Neural cell (in vitro differentiated cells): ENCODE measurements at regions not wholly inside any gene's neighbourhood (a gene's known extent, or its start where the extent isn't known, plus 50 kb on each side); places are given as distances from the start of the nearest gene placed in this dataset.

ENCODE experiments used
- H2AFZ ChIP-seq: fragments of 200-600, 300-800 bp; sonication (generic), shearing (Covaris generic); 2 replicates; pipeline ENCODE4 v1.6.0; 2014; ENCODE audit warnings: low read depth, mild to moderate bottlenecking, antibody characterized with exemption, low read length, moderate library complexity
- H3F3A ChIP-seq: fragments of 200-600 bp; shearing (Covaris generic); 2 replicates; pipeline ENCODE4 v1.6.1; 2016; ENCODE audit warnings: mild to moderate bottlenecking, moderate library complexity, mixed read lengths, antibody characterized with exemption, low read length; ENCODE audit not compliant: insufficient read depth, poor library complexity, severe bottlenecking
- H3K27ac ChIP-seq: fragments of 200-600, 300-800 bp; sonication (generic), shearing (Covaris generic); 2 replicates; pipeline ENCODE4 v1.5.1; 2014; ENCODE audit warnings: mild to moderate bottlenecking, low read length, moderate library complexity
- H3K27me3 ChIP-seq: fragments of 300-800, 200-600 bp; sonication (generic), shearing (Covaris generic); 2 replicates; pipeline ENCODE4 v1.6.0; 2014; ENCODE audit warnings: mild to moderate bottlenecking, low read depth, low read length, moderate library complexity; ENCODE audit not compliant: insufficient read depth
- H3K36me3 ChIP-seq: fragments of 300-800, 200-600 bp; sonication (generic), shearing (Covaris generic); 2 replicates; pipeline ENCODE4 v1.5.1; 2014; ENCODE audit warnings: mild to moderate bottlenecking, antibody characterized with exemption, low read length, moderate library complexity; ENCODE audit not compliant: insufficient read depth
- H3K4me2 ChIP-seq: fragments of 300-800, 200-600 bp; sonication (generic), shearing (Covaris generic); 2 replicates; pipeline ENCODE4 v1.6.0; 2014; ENCODE audit warnings: mild to moderate bottlenecking, low read length
- H3K4me3 ChIP-seq: fragments of 300-800, 200-600 bp; sonication (generic), shearing (Covaris generic); 2 replicates; pipeline ENCODE4 v1.5.1; 2014; ENCODE audit warnings: mild to moderate bottlenecking, low read length, moderate library complexity
- H3K79me2 ChIP-seq: fragments of 200-600 bp; shearing (Covaris generic); replicated peaks from 2 replicates; pipeline ENCODE4 v1.6.0; 2014; ENCODE audit warnings: mild to moderate bottlenecking, low read length, moderate library complexity; ENCODE audit not compliant: insufficient read depth
- H3K9ac ChIP-seq: fragments of 300-800, 200-600 bp; sonication (generic), shearing (Covaris generic); 2 replicates; pipeline ENCODE4 v1.6.1; 2016; ENCODE audit warnings: mild to moderate bottlenecking, low read length, mixed read lengths
- H3K9me2 ChIP-seq: fragments of 200-600 bp; shearing (Covaris generic); 2 replicates; pipeline ENCODE4 v1.6.1; 2016; ENCODE audit warnings: mild to moderate bottlenecking, low read length, mixed read lengths; ENCODE audit not compliant: insufficient read depth
- H3K9me3 ChIP-seq: fragments of 200-600, 300-800 bp; sonication (generic), shearing (Covaris generic); 2 replicates; pipeline ENCODE4 v1.6.1; 2016; ENCODE audit warnings: mild to moderate bottlenecking, mixed run types, low read length, moderate library complexity, mixed read lengths
- H4K20me1 ChIP-seq: fragments of 200-600 bp; shearing (Covaris generic); 2 replicates; pipeline ENCODE4 v1.6.1; 2016; ENCODE audit warnings: mild to moderate bottlenecking, mixed run types; ENCODE audit not compliant: insufficient read depth
- CTCF ChIP-seq: fragments of 450-650 bp; IDR thresholded peaks from 2 replicates; pipeline ENCODE4 v1.5.1; 2014; ENCODE audit warnings: antibody characterized with exemption, mild to moderate bottlenecking, moderate library complexity; ENCODE audit not compliant: poor library complexity, severe bottlenecking
- EP300 ChIP-seq: fragments of 450-650 bp; conservative IDR thresholded peaks from 2 replicates; pipeline ENCODE4 v1.6.1; 2014; ENCODE audit warnings: antibody characterized with exemption, mild to moderate bottlenecking, moderate library complexity; ENCODE audit not compliant: poor library complexity, severe bottlenecking
- EZH2 ChIP-seq: fragments of 200-600, 300-800 bp; shearing (Covaris generic), sonication (generic); IDR thresholded peaks from 2 replicates; pipeline ENCODE4 v1.6.1; 2014; ENCODE audit warnings: antibody characterized with exemption, low read length, borderline replicate concordance, mild to moderate bottlenecking; ENCODE audit not compliant: insufficient read depth, poor library complexity, severe bottlenecking
- MXI1 ChIP-seq: fragments of 450-650 bp; conservative IDR thresholded peaks from 2 replicates; pipeline ENCODE4 v1.6.1; 2014; ENCODE audit warnings: antibody characterized with exemption, mild to moderate bottlenecking; ENCODE audit not compliant: poor library complexity, severe bottlenecking
- POLR2AphosphoS5 ChIP-seq: IDR thresholded peaks from 2 replicates; pipeline ENCODE4 v1.6.1; 2012
- RAD21 ChIP-seq: fragments of 450-650 bp; conservative IDR thresholded peaks from 2 replicates; pipeline ENCODE4 v1.6.1; 2014; ENCODE audit warnings: antibody characterized with exemption, mild to moderate bottlenecking, moderate library complexity
- SMC3 ChIP-seq: fragments of 450-650 bp; conservative IDR thresholded peaks from 2 replicates; pipeline ENCODE4 v1.6.1; 2014; ENCODE audit warnings: antibody characterized with exemption, mild to moderate bottlenecking, moderate library complexity; ENCODE audit not compliant: poor library complexity
- TAF1 ChIP-seq: IDR thresholded peaks from 2 replicates; pipeline ENCODE4 v1.6.1; 2012; ENCODE audit warnings: low read depth
- TF ChIP-seq, protein P1 (sequence below): IDR thresholded peaks from 2 replicates; pipeline ENCODE4 v1.6.1; 2012; ENCODE audit warnings: borderline replicate concordance

GRCh38 chr12:65681226-65681625, 143.1 kb upstream of the HMGA2 start:
- TF ChIP-seq TAF1 (no peak), SMC3 (no peak), RAD21 (no peak), EP300 (no peak), POLR2AphosphoS5 (no peak), CTCF (no peak), MXI1 (no peak), EZH2 (no peak)
- Histone ChIP-seq H3K79me2 (no peaks in the 10 kb centered on the region), H3K9me2 (no peaks in the 10 kb centered on the region), H3K27me3 (no peaks in the 10 kb centered on the region), H3F3A (no peaks in the 10 kb centered on the region), H2AFZ (no peak overlapping the region), H3K9ac (no peak overlapping the region), H3K4me3 (no peak overlapping the region), H3K27ac (no peak overlapping the region), H3K9me3 (no peaks in the 10 kb centered on the region), H4K20me1 (no peaks in the 10 kb centered on the region), H3K36me3 (no peaks in the 10 kb centered on the region), H3K4me2 (no peak overlapping the region)

DNA sequence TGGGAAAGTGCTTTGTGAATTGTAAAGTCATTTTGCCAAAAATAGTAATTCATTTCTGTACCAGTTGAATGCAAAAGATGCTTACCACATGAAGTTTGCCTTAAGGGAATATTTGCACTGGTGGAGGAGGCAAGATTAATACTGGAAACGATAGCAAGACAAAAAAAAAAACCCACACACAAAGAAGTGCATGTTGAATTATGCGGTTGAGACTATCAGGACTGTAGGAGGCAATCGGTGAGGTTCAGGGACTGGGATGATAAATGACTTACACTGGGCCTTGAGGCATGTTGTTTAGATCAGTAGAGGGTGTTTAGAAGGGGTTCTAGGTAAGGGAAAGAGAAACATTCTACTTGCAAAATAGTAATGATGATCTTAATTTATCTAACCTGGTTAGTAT, 142.2 kb upstream of the HMGA2 start:
- H3K4me2 ChIP-seq: no peak overlapping the region

More for the DNA sequence above, 142.2 kb upstream of the HMGA2 start:
- Histone ChIP-seq H3K9me3 (no peaks in the 10 kb centered on the region), H3K36me3 (no peaks in the 10 kb centered on the region), H3K27me3 (no peaks in the 10 kb centered on the region), H3K27ac (no peak overlapping the region), H3K9ac (no peak overlapping the region), H3K9me2 (no peaks in the 10 kb centered on the region), H2AFZ (no peak overlapping the region), H3F3A (no peaks in the 10 kb centered on the region), H3K4me3 (no peak overlapping the region), H3K79me2 (no peaks in the 10 kb centered on the region), H4K20me1 (no peaks in the 10 kb centered on the region)
- no peak for TF ChIP-seq RAD21
- TF ChIP-seq SMC3: no peak
- TF ChIP-seq CTCF: no peak
- no peak for TF ChIP-seq MXI1
- TF ChIP-seq TAF1: no peak
- TF ChIP-seq POLR2AphosphoS5: no peak
- TF ChIP-seq, protein P1, sequence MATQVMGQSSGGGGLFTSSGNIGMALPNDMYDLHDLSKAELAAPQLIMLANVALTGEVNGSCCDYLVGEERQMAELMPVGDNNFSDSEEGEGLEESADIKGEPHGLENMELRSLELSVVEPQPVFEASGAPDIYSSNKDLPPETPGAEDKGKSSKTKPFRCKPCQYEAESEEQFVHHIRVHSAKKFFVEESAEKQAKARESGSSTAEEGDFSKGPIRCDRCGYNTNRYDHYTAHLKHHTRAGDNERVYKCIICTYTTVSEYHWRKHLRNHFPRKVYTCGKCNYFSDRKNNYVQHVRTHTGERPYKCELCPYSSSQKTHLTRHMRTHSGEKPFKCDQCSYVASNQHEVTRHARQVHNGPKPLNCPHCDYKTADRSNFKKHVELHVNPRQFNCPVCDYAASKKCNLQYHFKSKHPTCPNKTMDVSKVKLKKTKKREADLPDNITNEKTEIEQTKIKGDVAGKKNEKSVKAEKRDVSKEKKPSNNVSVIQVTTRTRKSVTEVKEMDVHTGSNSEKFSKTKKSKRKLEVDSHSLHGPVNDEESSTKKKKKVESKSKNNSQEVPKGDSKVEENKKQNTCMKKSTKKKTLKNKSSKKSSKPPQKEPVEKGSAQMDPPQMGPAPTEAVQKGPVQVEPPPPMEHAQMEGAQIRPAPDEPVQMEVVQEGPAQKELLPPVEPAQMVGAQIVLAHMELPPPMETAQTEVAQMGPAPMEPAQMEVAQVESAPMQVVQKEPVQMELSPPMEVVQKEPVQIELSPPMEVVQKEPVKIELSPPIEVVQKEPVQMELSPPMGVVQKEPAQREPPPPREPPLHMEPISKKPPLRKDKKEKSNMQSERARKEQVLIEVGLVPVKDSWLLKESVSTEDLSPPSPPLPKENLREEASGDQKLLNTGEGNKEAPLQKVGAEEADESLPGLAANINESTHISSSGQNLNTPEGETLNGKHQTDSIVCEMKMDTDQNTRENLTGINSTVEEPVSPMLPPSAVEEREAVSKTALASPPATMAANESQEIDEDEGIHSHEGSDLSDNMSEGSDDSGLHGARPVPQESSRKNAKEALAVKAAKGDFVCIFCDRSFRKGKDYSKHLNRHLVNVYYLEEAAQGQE: no peak
- no peak for TF ChIP-seq EZH2
- no peak for TF ChIP-seq EP300
